ENCODE measurements at regions not wholly inside any gene's neighbourhood (a gene's known extent, or its start where the extent isn't known, plus 50 kb on each side); places are given as distances from the start of the nearest gene placed in this dataset.
"Not testable (repeated sequence)": the region's sequence is repeated elsewhere in the genome, so short reads cannot be mapped to it uniquely, and the experiment has no call there.

- DNase-seq (no peak), ATAC-seq (replicated peaks) (no peak)
- H3K4me1 Mint-ChIP-seq, result peaks cover 0 to 5% of the 10 kb centered on the region in 2 donors
- no peaks in the 10 kb centered on the region for H3K27me3 Mint-ChIP-seq
- H3K9me3 Mint-ChIP-seq, result no peaks in the 10 kb centered on the region
- no peak overlapping the region for H3K27ac Mint-ChIP-seq
- H3K36me3 Mint-ChIP-seq, result no peaks in the 10 kb centered on the region
- H3K4me3 Mint-ChIP-seq, result no peak overlapping the region
These were observed 198.1 kb downstream of the SLC38A4 start for GRCh38 chr12:46627686-46628085.

- H3K4me1 Mint-ChIP-seq; ATAC-seq (replicated peaks); DNase-seq; H3K9me3 Mint-ChIP-seq; H3K27me3 Mint-ChIP-seq; H3K4me3 Mint-ChIP-seq; H3K27ac Mint-ChIP-seq: not testable (repeated sequence)
- peaks cover 5 to 13% of the 10 kb centered on the region in 2 donors for H3K36me3 Mint-ChIP-seq
These were observed 206.3 kb downstream of the SLC38A4 start for GRCh38 chr12:46619474-46619873.

DNA sequence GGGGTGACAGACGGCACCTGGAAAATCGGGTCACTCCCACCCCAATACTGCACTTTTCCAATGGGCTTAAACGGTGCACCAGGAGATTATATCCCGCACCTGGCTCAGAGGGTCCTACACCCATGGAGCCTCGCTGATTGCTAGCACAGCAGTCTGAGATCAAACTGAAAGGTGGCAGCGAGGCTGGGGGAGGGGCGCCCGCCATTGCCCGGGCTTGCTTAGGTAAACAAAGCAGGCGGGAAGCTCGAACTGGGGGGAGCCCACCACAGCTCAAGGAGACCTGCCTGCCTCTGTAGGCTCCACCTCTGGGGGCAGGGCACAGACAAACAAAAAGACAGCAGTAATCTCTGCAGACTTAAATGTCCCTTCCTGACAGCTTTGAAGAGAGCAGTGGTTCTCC is 208.1 kb downstream of the SLC38A4 start:
- not testable (repeated sequence) for ATAC-seq (replicated peaks); H3K4me1 Mint-ChIP-seq; H3K4me3 Mint-ChIP-seq; H3K27ac Mint-ChIP-seq; H3K27me3 Mint-ChIP-seq; DNase-seq; H3K9me3 Mint-ChIP-seq
- H3K36me3 Mint-ChIP-seq, result peaks cover 13 to 20% of the 10 kb centered on the region in 2 donors

DNA sequence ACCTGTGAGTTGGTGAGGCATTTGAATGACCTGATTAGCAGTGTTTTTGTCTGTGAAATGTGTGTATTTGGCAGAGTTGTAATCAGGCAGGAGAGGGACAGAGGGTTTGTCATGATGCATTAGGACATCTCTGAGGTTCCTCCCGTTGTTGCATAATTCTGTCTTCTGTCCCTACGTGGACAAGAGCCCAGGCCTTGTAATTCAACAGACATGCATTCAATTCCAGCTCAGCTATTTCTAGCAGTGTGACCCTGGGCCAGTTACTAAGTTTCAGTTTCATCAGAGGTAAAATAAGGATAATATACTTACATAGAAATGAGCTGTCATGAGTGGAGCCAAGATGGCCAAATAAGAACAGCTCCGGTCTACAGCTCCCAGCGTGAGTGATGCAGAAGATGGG is 208.6 kb downstream of the SLC38A4 start:
- no peak for ATAC-seq (replicated peaks)
- Mint-ChIP-seq H3K4me1 (peaks cover 0 to 5% of the 10 kb centered on the region in 2 donors), H3K27ac (no peak overlapping the region), H3K4me3 (no peak overlapping the region), H3K27me3 (no peaks in the 10 kb centered on the region), H3K9me3 (peaks cover 9 to 10% of the 10 kb centered on the region in 2 donors), H3K36me3 (peaks cover 18 to 24% of the 10 kb centered on the region in 2 donors)
- no peak for DNase-seq

- no peaks in the 10 kb centered on the region for H3K27me3 Mint-ChIP-seq
- H3K36me3 Mint-ChIP-seq, result peaks cover 15 to 21% of the 10 kb centered on the region in 2 donors
- H3K4me1 Mint-ChIP-seq, result peaks cover 0 to 12% of the 10 kb centered on the region in 2 donors
- no peak overlapping the region for H3K4me3 Mint-ChIP-seq
- H3K27ac Mint-ChIP-seq, result no peak overlapping the region
- peaks cover 0 to 3% of the 10 kb centered on the region in 2 donors for H3K9me3 Mint-ChIP-seq
- ATAC-seq (replicated peaks) (no peak), DNase-seq (no peak)
These were observed 215.0 kb downstream of the SLC38A4 start for GRCh38 chr12:46610754-46611153.

GRCh38 chr12:46609674-46610073 is 216.1 kb downstream of the SLC38A4 start:
- Mint-ChIP-seq H3K4me1 (peaks cover 0 to 12% of the 10 kb centered on the region in 2 donors), H3K27ac (no peak overlapping the region), H3K27me3 (no peaks in the 10 kb centered on the region), H3K9me3 (peaks cover 0 to 7% of the 10 kb centered on the region in 2 donors), H3K4me3 (no peak overlapping the region), H3K36me3 (peaks cover 19 to 20% of the 10 kb centered on the region in 2 donors)
- DNase-seq (no peak), ATAC-seq (replicated peaks) (no peak)

- Mint-ChIP-seq H3K4me1 (peaks cover 0 to 12% of the 10 kb centered on the region in 2 donors), H3K27me3 (no peaks in the 10 kb centered on the region), H3K4me3 (no peak overlapping the region), H3K27ac (no peak overlapping the region), H3K36me3 (peaks cover 18 to 24% of the 10 kb centered on the region in 2 donors), H3K9me3 (peaks cover 0 to 7% of the 10 kb centered on the region in 2 donors)
- DNase-seq (no peak), ATAC-seq (replicated peaks) (no peak)
These were observed 216.5 kb downstream of the SLC38A4 start for GRCh38 chr12:46609273-46609623.

DNA sequence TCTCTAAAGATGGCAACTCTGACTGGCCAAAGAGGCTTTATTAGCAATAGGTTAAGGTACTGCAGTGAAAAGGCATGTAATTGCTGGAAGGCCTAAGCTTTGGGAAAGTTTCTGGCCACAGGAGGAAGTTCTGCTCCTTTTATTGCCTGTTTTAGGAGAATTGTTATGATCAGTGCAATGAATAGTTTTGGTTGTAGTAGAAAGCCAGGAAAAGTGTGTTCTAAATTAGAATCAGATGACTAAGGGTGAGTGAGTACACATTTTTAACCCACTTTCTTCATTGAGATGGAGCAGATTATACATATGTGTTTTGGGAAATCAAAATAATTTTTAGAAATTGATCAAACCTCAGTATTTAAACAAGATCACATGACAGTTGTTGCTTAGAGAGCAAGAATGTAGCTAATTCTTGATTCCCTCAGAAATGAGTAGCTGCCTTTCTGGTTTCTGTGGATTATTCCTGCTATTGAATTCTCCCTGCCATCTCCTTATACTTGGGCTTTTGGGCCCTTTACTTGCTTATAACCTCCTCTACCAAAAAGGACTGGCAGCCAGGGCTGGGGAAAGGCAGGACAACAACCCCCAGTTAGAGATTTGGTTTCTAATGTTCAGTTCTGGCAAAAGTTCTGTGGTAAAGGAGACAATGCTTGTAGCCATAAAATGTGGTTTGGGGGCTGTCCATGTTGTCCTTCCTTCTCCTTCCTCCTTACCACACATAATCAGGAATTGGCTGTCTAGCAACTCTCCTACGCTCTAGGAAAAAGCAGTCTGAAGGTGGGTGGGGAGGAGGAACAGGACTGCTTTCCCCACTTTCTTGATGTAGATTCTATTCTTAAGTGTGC is 217.1 kb downstream of the SLC38A4 start:
- Mint-ChIP-seq H3K36me3 (peaks cover 18 to 26% of the 10 kb centered on the region in 2 donors), H3K4me1 (peaks cover 0 to 12% of the 10 kb centered on the region in 2 donors), H3K4me3 (no peak overlapping the region), H3K27me3 (no peaks in the 10 kb centered on the region), H3K27ac (no peak overlapping the region), H3K9me3 (peaks cover 0 to 7% of the 10 kb centered on the region in 2 donors)
- DNase-seq (no peak), ATAC-seq (replicated peaks) (no peak)

- ATAC-seq (replicated peaks) (no peak), DNase-seq (no peak)
- H3K36me3 Mint-ChIP-seq, result peaks cover 24 to 40% of the 10 kb centered on the region in 2 donors
- peaks cover 0 to 7% of the 10 kb centered on the region in 2 donors for H3K4me1 Mint-ChIP-seq
- H3K9me3 Mint-ChIP-seq, result peaks cover 5 to 9% of the 10 kb centered on the region in 2 donors
- H3K4me3 Mint-ChIP-seq, result no peak overlapping the region
- no peak overlapping the region for H3K27ac Mint-ChIP-seq
- H3K27me3 Mint-ChIP-seq, result no peaks in the 10 kb centered on the region
These were observed 221.1 kb downstream of the SLC38A4 start for GRCh38 chr12:46604684-46605083.

GRCh38 chr12:46603776-46604456 is 221.9 kb downstream of the SLC38A4 start:
- H3K4me1 Mint-ChIP-seq, result peaks cover 0 to under 1% of the 10 kb centered on the region in 2 donors
- H3K27me3 Mint-ChIP-seq, result no peaks in the 10 kb centered on the region
- DNase-seq (no peak), ATAC-seq (replicated peaks) (no peak)
- H3K36me3 Mint-ChIP-seq, result peaks cover 29 to 44% of the 10 kb centered on the region in 2 donors
- H3K9me3 Mint-ChIP-seq, result peaks cover 5 to 13% of the 10 kb centered on the region in 2 donors
- no peak overlapping the region for H3K4me3 Mint-ChIP-seq
- H3K27ac Mint-ChIP-seq, result no peak overlapping the region

GRCh38 chr12:46602474-46602873 is 223.3 kb downstream of the SLC38A4 start:
- ATAC-seq (replicated peaks) (no peak), DNase-seq (no peak)
- Mint-ChIP-seq H3K4me3 (no peak overlapping the region), H3K27me3 (no peaks in the 10 kb centered on the region), H3K36me3 (peaks cover 37 to 44% of the 10 kb centered on the region in 2 donors), H3K4me1 (no peaks in the 10 kb centered on the region), H3K9me3 (peaks cover 10 to 19% of the 10 kb centered on the region in 2 donors), H3K27ac (no peak overlapping the region)

DNA sequence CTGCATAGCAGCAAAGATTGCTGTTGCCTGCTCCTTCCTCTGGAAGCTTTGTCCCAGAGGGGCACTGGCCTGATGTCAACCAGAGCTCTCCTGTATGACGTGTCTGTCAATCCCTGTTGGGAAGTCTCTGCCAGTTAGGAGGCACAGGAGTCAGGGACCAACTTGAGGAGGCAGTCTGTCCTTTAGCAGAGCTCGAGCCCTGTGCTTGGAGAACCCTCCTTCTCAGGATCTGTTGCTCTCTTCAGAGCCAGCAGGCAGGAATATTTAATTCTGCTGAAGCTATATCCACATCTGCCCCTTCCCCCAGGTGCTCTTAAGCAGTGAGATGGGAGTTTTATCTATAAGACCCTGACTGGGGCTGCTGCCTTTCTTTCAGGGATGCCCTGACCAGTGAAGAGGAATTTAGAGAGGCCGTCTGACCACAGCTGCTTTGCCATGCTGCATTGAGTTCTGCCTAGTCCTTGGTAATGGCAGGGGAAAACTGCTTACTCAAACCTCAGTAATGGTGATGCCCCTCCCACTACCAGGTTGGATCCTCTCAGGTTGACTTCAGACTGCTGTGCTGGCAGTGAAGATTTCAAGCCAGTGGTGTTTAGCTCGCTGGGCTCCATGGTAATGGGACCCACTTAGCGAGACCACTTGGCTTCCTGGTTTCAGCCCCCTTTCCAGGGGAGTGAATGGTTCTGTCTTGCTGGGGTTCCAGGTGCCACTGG is 218.6 kb upstream of the SLC38A2 start:
- peaks cover 14 to 16% of the 10 kb centered on the region in 2 donors for H3K36me3 Mint-ChIP-seq
- H3K27ac Mint-ChIP-seq, result no peak overlapping the region
- ATAC-seq (replicated peaks), result no peak
- no peaks in the 10 kb centered on the region for H3K27me3 Mint-ChIP-seq
- H3K4me3 Mint-ChIP-seq, result no peak overlapping the region
- no peak for DNase-seq
- H3K9me3 Mint-ChIP-seq, result peaks cover 8 to 16% of the 10 kb centered on the region in 2 donors
- peaks cover 12 to 24% of the 10 kb centered on the region in 2 donors for H3K4me1 Mint-ChIP-seq

DNA sequence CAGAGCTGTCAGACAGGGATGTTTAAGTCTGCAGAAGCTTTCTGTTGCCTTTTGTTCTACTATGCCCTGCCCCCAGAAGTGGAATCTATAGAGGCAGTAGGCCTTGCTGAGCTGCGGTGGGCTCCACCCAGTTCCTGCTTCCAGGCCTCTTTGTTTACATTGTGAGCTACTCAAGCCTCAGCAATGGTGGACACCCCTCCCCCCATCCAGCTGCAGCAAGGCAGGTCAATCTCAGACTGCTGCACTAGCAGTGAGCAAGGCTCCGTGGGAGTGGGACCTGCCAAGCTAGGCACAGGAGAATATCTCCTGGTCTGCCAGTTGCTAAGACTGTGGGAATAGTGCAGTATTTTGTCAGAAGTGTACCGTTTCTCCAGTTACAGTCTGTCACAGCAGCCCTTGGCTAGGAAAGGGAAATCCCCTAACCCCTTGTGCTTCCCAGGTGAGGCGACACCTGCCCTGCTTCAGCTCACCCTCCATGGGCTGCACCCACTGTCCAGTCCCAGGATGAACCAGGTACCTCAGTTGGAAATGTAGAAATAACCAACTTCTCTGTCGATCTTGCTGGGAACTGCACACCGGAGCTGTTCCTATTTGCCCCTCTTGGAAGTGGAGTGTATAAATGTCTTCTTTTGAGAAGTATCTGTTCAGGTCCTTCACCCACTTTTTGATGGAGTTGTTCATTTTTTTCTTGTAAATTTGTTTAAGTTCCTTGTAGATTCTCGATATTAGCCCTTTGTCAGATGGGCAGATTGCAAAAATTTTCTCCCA is 213.5 kb upstream of the SLC38A2 start:
- H3K4me1 Mint-ChIP-seq, result peaks cover 17 to 42% of the 10 kb centered on the region in 2 donors
- no peak overlapping the region for H3K4me3 Mint-ChIP-seq
- no peak for DNase-seq
- no peak overlapping the region for H3K27ac Mint-ChIP-seq
- no peak for ATAC-seq (replicated peaks)
- H3K9me3 Mint-ChIP-seq, result peaks cover 17 to 26% of the 10 kb centered on the region in 2 donors
- H3K27me3 Mint-ChIP-seq, result no peaks in the 10 kb centered on the region
- peaks cover 20 to 32% of the 10 kb centered on the region in 2 donors for H3K36me3 Mint-ChIP-seq

- peaks cover 17 to 24% of the 10 kb centered on the region in 2 donors for H3K9me3 Mint-ChIP-seq
- H3K27ac Mint-ChIP-seq; ATAC-seq (replicated peaks); DNase-seq; H3K4me3 Mint-ChIP-seq; H3K27me3 Mint-ChIP-seq: not testable (repeated sequence)
- H3K4me1 Mint-ChIP-seq, result peaks cover 17 to 38% of the 10 kb centered on the region in 2 donors
- H3K36me3 Mint-ChIP-seq, result peaks cover 18 to 33% of the 10 kb centered on the region in 2 donors
These were observed 211.5 kb upstream of the SLC38A2 start for GRCh38 chr12:46584098-46584497.

Data from stimulated activated naive B cell treated with anti-CD40 and anti-IgM and Interleukin-4, amounts not matched to agents 10 μg/mL and 1 μg/mL and 100 μg/mL, for 72 hours (primary cell).